ENCODE measurements at regions not wholly inside any gene's neighbourhood (a gene's known extent, or its start where the extent isn't known, plus 50 kb on each side); places are given as distances from the start of the nearest gene placed in this dataset.
"Not testable (repeated sequence)": the region's sequence is repeated elsewhere in the genome, so short reads cannot be mapped to it uniquely, and the experiment has no call there.

- intact Hi-C loops (cut with DNase I; ENCODE audit: low total_unique reads): no loop called here
- DNase-seq (ENCODE audit: low spot score in 2 of 2): peak in 1 of 2 donors; percentile 10
- H3K4me3 ChIP-seq (ENCODE audit: low read depth, poor library complexity, severe bottlenecking): no peak overlapping the region
- TF ChIP-seq CTCF (IDR thresholded peaks at IDR 0.05) (no peak), POLR2A (IDR thresholded peaks at IDR 0.05) (no peak)
- 28 to 39% methylated on average over 1 of the region's 1 CpG for WGBS, 2 donors
Observed at GRCh38 chr5:32534041-32534440, 51.3 kb upstream of the SUB1 start.

GRCh38 chr5:32531885-32532520 lies 53.4 kb upstream of the SUB1 start:
- DNase-seq (ENCODE audit: low spot score in 2 of 2): peak in 1 of 2 donors; percentile 80
- 24 to 29% methylated on average over 8 of the region's 8 CpGs for WGBS, 2 donors
- intact Hi-C loops (cut with DNase I; ENCODE audit: low total_unique reads): no loop called here
- no peak for TF ChIP-seq CTCF (IDR thresholded peaks at IDR 0.05)
- TF ChIP-seq POLR2A (IDR thresholded peaks at IDR 0.05): no peak
- H3K4me3 ChIP-seq (ENCODE audit: low read depth, poor library complexity, severe bottlenecking): no peak overlapping the region

GRCh38 chr5:32527321-32527720 lies 58.0 kb upstream of the SUB1 start:
- 92 to 98% methylated on average over 3 of the region's 3 CpGs for WGBS, 2 donors
- DNase-seq (ENCODE audit: low spot score in 2 of 2): peak in 1 of 2 donors; percentile 25
- intact Hi-C loops (cut with DNase I; ENCODE audit: low total_unique reads); H3K4me3 ChIP-seq (ENCODE audit: low read depth, poor library complexity, severe bottlenecking): not testable (repeated sequence)

- no peak overlapping the region for H3K4me3 ChIP-seq (ENCODE audit: low read depth, poor library complexity, severe bottlenecking)
- intact Hi-C loops (cut with DNase I; ENCODE audit: low total_unique reads): no loop called here
- no peak for DNase-seq (ENCODE audit: low spot score in 2 of 2)
- TF ChIP-seq CTCF (IDR thresholded peaks at IDR 0.05) (no peak), POLR2A (IDR thresholded peaks at IDR 0.05) (no peak)
- WGBS, 2 donors: 40 to 51% methylated on average over 1 of the region's 1 CpG
Observed at GRCh38 chr5:32526810-32527209, 58.5 kb upstream of the SUB1 start.

GRCh38 chr5:32523625-32524024 lies 61.7 kb upstream of the SUB1 start:
- TF ChIP-seq CTCF (IDR thresholded peaks at IDR 0.05) (no peak), POLR2A (IDR thresholded peaks at IDR 0.05) (no peak)
- DNase-seq (ENCODE audit: low spot score in 2 of 2): peak in 1 of 2 donors; percentile 67
- WGBS, 2 donors: 86 to 93% methylated on average over 7 of the region's 7 CpGs
- intact Hi-C loops (cut with DNase I; ENCODE audit: low total_unique reads): no loop called here
- no peak overlapping the region for H3K4me3 ChIP-seq (ENCODE audit: low read depth, poor library complexity, severe bottlenecking)

GRCh38 chr5:32522429-32523143 lies 62.8 kb upstream of the SUB1 start:
- peak; percentile 32 to 83 for DNase-seq (ENCODE audit: low spot score in 2 of 2)
- H3K4me3 ChIP-seq (ENCODE audit: low read depth, poor library complexity, severe bottlenecking): no peak overlapping the region
- intact Hi-C loops (cut with DNase I; ENCODE audit: low total_unique reads): no loop called here
- no peak for TF ChIP-seq POLR2A (IDR thresholded peaks at IDR 0.05)
- TF ChIP-seq CTCF (IDR thresholded peaks at IDR 0.05): no peak
- 65 to 82% methylated on average over 28 of the region's 28 CpGs for WGBS, 2 donors

All from lower leg skin (tissue), 4 donors.